ENCODE measurements at regions not wholly inside any gene's neighbourhood (a gene's known extent, or its start where the extent isn't known, plus 50 kb on each side); places are given as distances from the start of the nearest gene placed in this dataset.

DNA sequence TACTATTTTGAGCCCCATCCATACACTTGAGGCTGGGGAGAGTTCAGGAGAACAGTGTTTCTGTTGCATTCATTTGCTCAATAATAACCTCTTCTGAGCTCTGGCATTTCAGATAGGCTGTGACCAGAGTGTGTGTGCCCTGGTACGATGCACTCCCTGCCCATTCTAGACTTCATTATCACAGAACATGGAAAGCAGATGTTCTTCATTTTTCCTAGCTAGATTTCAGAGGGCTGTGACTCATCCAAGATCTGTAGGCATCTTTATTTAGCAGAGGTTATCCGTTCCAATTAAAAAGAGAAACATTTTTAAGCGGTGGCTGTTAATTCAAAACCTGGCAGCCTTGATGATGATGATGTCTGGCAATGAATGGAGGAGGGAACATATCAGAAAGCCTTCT lies 228.8 kb upstream of the EEF2KMT start:
- H3K9me3 Mint-ChIP-seq = peaks cover 11% of the 10 kb centered on the region
- H3K27ac Mint-ChIP-seq = no peak overlapping the region
- no peaks in the 10 kb centered on the region for H3K4me1 Mint-ChIP-seq
- no peaks in the 10 kb centered on the region for H3K36me3 Mint-ChIP-seq
- no peak for DNase-seq (ENCODE audit: low spot score in 2 of 2, unreplicated experiment in 2 of 2)
- TF ChIP-seq, protein P1, sequence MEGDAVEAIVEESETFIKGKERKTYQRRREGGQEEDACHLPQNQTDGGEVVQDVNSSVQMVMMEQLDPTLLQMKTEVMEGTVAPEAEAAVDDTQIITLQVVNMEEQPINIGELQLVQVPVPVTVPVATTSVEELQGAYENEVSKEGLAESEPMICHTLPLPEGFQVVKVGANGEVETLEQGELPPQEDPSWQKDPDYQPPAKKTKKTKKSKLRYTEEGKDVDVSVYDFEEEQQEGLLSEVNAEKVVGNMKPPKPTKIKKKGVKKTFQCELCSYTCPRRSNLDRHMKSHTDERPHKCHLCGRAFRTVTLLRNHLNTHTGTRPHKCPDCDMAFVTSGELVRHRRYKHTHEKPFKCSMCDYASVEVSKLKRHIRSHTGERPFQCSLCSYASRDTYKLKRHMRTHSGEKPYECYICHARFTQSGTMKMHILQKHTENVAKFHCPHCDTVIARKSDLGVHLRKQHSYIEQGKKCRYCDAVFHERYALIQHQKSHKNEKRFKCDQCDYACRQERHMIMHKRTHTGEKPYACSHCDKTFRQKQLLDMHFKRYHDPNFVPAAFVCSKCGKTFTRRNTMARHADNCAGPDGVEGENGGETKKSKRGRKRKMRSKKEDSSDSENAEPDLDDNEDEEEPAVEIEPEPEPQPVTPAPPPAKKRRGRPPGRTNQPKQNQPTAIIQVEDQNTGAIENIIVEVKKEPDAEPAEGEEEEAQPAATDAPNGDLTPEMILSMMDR (IDR thresholded peaks at IDR 0.05; ENCODE audit: unreplicated experiment) = no peak
- no peaks in the 10 kb centered on the region for H3K27me3 Mint-ChIP-seq (ENCODE audit: low read depth)
- H3K4me3 Mint-ChIP-seq = no peak overlapping the region

DNA sequence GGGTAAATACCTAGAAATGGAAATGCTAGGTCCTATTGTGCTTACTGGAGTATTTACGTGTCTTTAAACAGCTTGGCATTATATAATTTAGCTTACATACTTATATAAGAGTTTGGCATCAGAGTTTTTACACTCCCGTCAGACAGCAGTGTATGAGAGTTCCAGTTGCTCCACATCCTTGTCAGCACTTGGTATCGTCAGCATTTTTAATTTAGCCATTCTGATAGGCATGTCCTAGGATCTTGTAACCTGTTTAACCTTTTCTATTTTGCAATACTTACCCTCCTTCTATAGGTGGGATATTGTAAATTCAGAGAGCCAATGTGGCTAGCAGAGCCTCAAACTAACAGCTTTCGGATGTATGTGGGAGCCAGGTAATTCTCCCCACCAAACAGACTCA lies 228.3 kb upstream of the EEF2KMT start:
- TF ChIP-seq, protein P1 (IDR thresholded peaks at IDR 0.05; ENCODE audit: unreplicated experiment) = no peak
- Mint-ChIP-seq H3K36me3 (no peaks in the 10 kb centered on the region), H3K4me1 (no peaks in the 10 kb centered on the region), H3K4me3 (no peak overlapping the region), H3K27me3 (ENCODE audit: low read depth) (no peaks in the 10 kb centered on the region), H3K27ac (no peak overlapping the region), H3K9me3 (peaks cover 6% of the 10 kb centered on the region)
- DNase-seq (ENCODE audit: low spot score in 2 of 2, unreplicated experiment in 2 of 2) = no peak

DNA sequence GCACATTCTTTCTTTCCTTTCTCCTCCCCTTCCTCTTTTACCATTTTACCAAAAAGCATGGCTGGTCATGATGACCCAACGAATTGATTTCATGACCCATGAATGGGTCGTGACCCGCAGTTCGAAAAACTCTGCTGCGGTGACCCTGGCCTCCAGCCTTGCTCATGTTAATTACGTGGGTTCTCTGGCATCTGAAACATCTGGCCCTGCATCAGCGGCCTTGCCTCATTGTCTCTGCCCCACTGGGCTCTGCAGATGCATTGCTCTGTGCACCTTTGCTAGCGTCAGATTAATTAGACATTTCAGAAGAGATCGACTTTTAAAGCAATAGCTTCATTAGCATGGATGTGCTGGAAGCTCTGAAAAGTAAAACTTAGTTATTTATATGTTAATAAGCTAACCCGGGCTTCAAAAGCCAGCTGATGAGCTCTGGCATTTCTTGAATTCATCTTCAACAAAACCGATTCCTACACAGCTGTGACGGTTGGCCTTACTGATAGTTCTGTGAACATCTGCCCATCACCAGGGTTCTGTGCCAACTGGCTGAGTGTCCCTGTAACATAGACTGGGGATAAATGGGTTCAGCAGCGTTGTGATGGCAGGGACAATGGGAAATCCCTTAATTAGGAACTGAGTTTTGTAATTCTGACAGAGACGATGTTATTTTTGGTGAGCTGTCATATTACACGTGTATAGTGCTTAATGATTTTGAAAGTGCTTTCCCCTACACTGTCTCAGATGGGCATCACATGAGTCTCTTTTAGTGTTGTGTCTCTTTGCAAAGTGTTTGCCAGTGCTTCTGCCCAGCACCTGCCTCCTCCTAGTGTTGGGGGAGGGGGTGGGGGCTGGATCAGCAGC lies 225.9 kb upstream of the EEF2KMT start:
- Mint-ChIP-seq H3K4me1 (no peaks in the 10 kb centered on the region), H3K27ac (no peak overlapping the region), H3K27me3 (ENCODE audit: low read depth) (no peaks in the 10 kb centered on the region), H3K9me3 (no peaks in the 10 kb centered on the region), H3K36me3 (no peaks in the 10 kb centered on the region), H3K4me3 (no peak overlapping the region)
- DNase-seq (ENCODE audit: low spot score in 2 of 2, unreplicated experiment in 2 of 2) = no peak
- TF ChIP-seq, protein P1 (IDR thresholded peaks at IDR 0.05; ENCODE audit: unreplicated experiment) = no peak

DNA sequence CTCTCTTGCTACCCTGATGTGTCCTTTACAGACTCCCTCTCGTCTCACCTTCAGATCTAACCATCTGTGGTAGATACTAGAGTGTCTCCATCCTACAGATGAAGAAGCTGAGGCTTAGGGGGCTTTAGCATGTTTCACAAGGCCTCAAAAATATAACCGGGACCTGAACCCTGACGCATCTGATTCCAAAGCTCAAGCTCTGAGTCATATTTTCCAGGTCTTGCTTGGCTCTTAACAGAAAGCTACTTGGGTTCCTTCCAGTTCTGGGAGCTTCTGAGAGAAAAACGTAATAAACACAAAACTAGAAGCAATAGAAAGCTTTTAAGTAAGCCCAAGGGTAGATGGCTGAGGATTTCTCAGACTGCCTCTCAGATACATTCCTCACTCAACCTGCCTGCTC lies 224.3 kb upstream of the EEF2KMT start:
- Mint-ChIP-seq H3K4me3 (no peak overlapping the region), H3K36me3 (no peaks in the 10 kb centered on the region), H3K4me1 (no peaks in the 10 kb centered on the region), H3K9me3 (no peaks in the 10 kb centered on the region), H3K27ac (no peak overlapping the region), H3K27me3 (ENCODE audit: low read depth) (no peaks in the 10 kb centered on the region)
- TF ChIP-seq, protein P1 (IDR thresholded peaks at IDR 0.05; ENCODE audit: unreplicated experiment) = no peak
- no peak for DNase-seq (ENCODE audit: low spot score in 2 of 2, unreplicated experiment in 2 of 2)

DNA sequence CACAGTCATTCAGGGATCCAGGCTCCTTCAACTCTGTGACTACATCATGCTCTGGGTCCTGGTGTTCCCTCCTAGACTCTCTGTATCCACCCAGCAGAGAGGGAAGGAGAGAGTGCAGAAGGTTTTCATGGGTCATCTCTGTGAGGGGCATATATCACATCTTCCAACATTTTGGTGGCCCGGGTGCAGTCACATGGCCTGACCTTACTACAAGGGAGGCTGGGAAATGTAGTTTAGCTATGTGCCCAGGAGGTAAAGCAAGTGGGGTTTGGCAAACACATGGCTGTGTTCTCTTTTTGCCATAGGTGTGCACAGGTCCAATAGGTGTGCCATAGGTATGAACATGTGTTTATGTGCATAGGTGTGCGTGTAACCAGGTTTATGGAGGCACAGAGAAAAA lies 222.2 kb upstream of the EEF2KMT start:
- no peaks in the 10 kb centered on the region for H3K9me3 Mint-ChIP-seq
- TF ChIP-seq, protein P1 (IDR thresholded peaks at IDR 0.05; ENCODE audit: unreplicated experiment) = no peak
- no peaks in the 10 kb centered on the region for H3K27me3 Mint-ChIP-seq (ENCODE audit: low read depth)
- H3K4me1 Mint-ChIP-seq = no peaks in the 10 kb centered on the region
- H3K4me3 Mint-ChIP-seq = no peak overlapping the region
- no peak for DNase-seq (ENCODE audit: low spot score in 2 of 2, unreplicated experiment in 2 of 2)
- H3K36me3 Mint-ChIP-seq = no peaks in the 10 kb centered on the region
- no peak overlapping the region for H3K27ac Mint-ChIP-seq
